RWPE2 (cell line): ENCODE measurements at regions not wholly inside any gene's neighbourhood (a gene's known extent, or its start where the extent isn't known, plus 50 kb on each side); places are given as distances from the start of the nearest gene placed in this dataset.

Experiments used
- ATAC-seq: fragments of 200-7000 bp; cut with Tn5 transposase; 3 replicates; pipeline ENCODE4 v1.9.1; 2021; ENCODE audit warnings: low read depth
- DNase-seq: peaks from one replicate; pipeline ENCODE4 v3.0.0-alpha.2; 2020; ENCODE audit warnings: low spot score
- H3K27ac ChIP-seq: fragments of 450-650 bp; 2 replicates; pipeline ENCODE4 v1.5.1; 2017; ENCODE audit warnings: mild to moderate bottlenecking; ENCODE audit not compliant: poor library complexity, severe bottlenecking
- H3K27me3 ChIP-seq: fragments of 250-450 bp; sonication (Bioruptor Pico); 2 replicates; pipeline ENCODE4 v1.5.1; 2021; ENCODE audit warnings: mild to moderate bottlenecking, moderate library complexity; ENCODE audit not compliant: insufficient read depth, poor library complexity, severe bottlenecking
- H3K36me3 ChIP-seq: fragments of 250-450 bp; sonication (Bioruptor Pico); 2 replicates; pipeline ENCODE4 v1.5.1; 2020; ENCODE audit warnings: low read depth, mild to moderate bottlenecking, moderate library complexity
- H3K4me1 ChIP-seq: fragments of 250-450 bp; sonication (Bioruptor Pico); 2 replicates; pipeline ENCODE4 v1.5.1; 2021; ENCODE audit warnings: mild to moderate bottlenecking, moderate library complexity; ENCODE audit not compliant: insufficient read depth, poor library complexity, severe bottlenecking
- H3K4me3 ChIP-seq: fragments of 250-450 bp; sonication (Bioruptor Pico); 2 replicates; pipeline ENCODE4 v1.5.1; 2021; ENCODE audit warnings: mild to moderate bottlenecking, moderate library complexity; ENCODE audit not compliant: severe bottlenecking
- H3K9me3 ChIP-seq: fragments of 250-450 bp; sonication (Bioruptor Pico); 2 replicates; pipeline ENCODE4 v1.5.1; 2021; ENCODE audit warnings: mild to moderate bottlenecking, moderate library complexity; ENCODE audit not compliant: severe bottlenecking
- TF ChIP-seq, protein P1 (sequence below): fragments of 450-650 bp; IDR thresholded peaks from one replicate; pipeline ENCODE4 v1.5.1; 2017; ENCODE audit warnings: mild to moderate bottlenecking, moderate library complexity; ENCODE audit not compliant: poor library complexity, severe bottlenecking

DNA sequence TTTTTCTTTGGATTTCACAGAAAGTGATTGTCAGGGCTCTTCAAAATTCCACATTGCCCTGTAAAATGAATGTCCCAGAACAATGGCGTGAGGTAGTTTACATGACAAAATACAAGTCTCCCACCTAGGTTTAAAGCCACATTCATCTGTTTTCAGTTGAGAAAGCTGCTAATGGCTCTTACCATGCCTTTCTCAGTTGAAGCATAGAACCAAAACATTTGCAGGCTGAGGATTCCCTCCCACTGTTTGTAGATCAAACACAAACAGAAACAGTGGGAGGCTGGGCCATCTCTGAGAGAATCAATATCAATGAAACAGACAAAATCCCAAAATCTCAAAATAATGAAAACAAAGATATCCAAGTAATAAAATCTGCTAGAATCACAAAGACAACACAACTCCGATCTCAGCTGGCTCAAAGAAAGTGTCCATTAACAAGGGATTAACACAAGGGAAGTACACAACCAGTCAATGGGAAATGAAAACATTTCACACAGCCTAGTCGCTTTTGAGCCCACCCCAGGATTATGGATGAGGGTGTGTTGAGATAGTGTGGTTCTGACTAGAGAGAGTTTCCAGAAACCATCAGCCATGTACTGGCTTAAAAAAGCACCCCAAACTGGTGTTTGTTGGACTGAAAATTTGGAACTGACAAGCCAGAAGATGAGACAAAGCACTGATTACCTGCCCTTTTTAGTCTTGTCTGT lies 54.5 kb upstream of the TMEM260 start:
- Histone ChIP-seq H3K9me3 (no peaks in the 10 kb centered on the region), H3K27ac (no peak overlapping the region), H3K27me3 (peaks cover 52% of the 10 kb centered on the region), H3K4me1 (no peaks in the 10 kb centered on the region), H3K36me3 (no peaks in the 10 kb centered on the region), H3K4me3 (no peak overlapping the region)
- ATAC-seq (no peak), DNase-seq (no peak)
- TF ChIP-seq, protein P1, sequence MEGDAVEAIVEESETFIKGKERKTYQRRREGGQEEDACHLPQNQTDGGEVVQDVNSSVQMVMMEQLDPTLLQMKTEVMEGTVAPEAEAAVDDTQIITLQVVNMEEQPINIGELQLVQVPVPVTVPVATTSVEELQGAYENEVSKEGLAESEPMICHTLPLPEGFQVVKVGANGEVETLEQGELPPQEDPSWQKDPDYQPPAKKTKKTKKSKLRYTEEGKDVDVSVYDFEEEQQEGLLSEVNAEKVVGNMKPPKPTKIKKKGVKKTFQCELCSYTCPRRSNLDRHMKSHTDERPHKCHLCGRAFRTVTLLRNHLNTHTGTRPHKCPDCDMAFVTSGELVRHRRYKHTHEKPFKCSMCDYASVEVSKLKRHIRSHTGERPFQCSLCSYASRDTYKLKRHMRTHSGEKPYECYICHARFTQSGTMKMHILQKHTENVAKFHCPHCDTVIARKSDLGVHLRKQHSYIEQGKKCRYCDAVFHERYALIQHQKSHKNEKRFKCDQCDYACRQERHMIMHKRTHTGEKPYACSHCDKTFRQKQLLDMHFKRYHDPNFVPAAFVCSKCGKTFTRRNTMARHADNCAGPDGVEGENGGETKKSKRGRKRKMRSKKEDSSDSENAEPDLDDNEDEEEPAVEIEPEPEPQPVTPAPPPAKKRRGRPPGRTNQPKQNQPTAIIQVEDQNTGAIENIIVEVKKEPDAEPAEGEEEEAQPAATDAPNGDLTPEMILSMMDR = no peak

GRCh38 chr14:56528927-56529326 lies 50.7 kb upstream of the TMEM260 start:
- DNase-seq = no peak
- peaks cover 38% of the 10 kb centered on the region for H3K27me3 ChIP-seq
- H3K27ac ChIP-seq = no peak overlapping the region
- no peak overlapping the region for H3K4me3 ChIP-seq
- TF ChIP-seq, protein P1 = no peak
- H3K9me3 ChIP-seq = no peaks in the 10 kb centered on the region
- no peaks in the 10 kb centered on the region for H3K4me1 ChIP-seq
- ATAC-seq = no peak
- no peaks in the 10 kb centered on the region for H3K36me3 ChIP-seq
